ENCODE measurements at regions not wholly inside any gene's neighbourhood (a gene's known extent, or its start where the extent isn't known, plus 50 kb on each side); places are given as distances from the start of the nearest gene placed in this dataset.
"Not testable (repeated sequence)": the region's sequence is repeated elsewhere in the genome, so short reads cannot be mapped to it uniquely, and the experiment has no call there.

- 70 to 81% (median 75%) methylated on average over 3 of the region's 3 CpGs for WGBS, 4 donors
- TF ChIP-seq CTCF (IDR thresholded peaks at IDR 0.05) (no peak), POLR2A (IDR thresholded peaks at IDR 0.05) (no peak)
- Histone ChIP-seq H3K4me1 (no peaks in the 10 kb centered on the region), H3K36me3 (no peaks in the 10 kb centered on the region), H3K27ac (no peak overlapping the region), H3K4me3 (no peak overlapping the region), H3K9me3 (no peaks in the 10 kb centered on the region), H3K27me3 (no peaks in the 10 kb centered on the region)
- intact Hi-C loops (cut with DNase I): no loop called here
- no peak for ATAC-seq
- DNase-seq: no peak
Observed at GRCh38 chr1:219553934-219554502, 58.9 kb downstream of the ZC3H11B start.

- DNase-seq (no peak), ATAC-seq (no peak)
- Histone ChIP-seq H3K27me3 (no peaks in the 10 kb centered on the region), H3K9me3 (no peaks in the 10 kb centered on the region), H3K4me1 (no peaks in the 10 kb centered on the region), H3K27ac (no peak overlapping the region), H3K36me3 (no peaks in the 10 kb centered on the region), H3K4me3 (no peak overlapping the region)
- 75 to 90% (median 83%) methylated on average over 2 of the region's 2 CpGs for WGBS, 4 donors
- intact Hi-C loops (cut with DNase I): no loop called here
- no peak for TF ChIP-seq POLR2A (IDR thresholded peaks at IDR 0.05)
- no peak for TF ChIP-seq CTCF (IDR thresholded peaks at IDR 0.05)
Observed at GRCh38 chr1:219550201-219550600, 62.7 kb downstream of the ZC3H11B start.

DNA sequence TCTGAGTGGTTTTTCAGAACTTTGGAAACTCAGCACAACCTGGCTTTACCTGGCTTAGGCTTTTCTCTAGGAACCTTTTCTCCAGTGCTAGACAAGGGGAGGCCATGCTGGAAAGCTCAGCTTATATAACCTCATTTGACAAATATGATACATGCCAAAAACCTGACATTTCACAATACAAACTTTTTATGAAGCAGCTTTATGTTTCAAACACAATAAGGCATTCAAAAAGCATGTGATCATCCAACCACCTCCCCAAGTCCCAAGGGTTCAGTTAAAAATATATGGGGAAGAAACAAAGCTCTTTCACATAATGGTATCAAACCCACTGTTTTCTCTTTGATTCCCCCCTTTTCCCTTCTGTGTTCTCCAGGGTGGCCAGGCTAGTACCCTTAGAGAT, 63.7 kb downstream of the ZC3H11B start:
- no peak for DNase-seq
- intact Hi-C loops (cut with DNase I): no loop called here

GRCh38 chr1:219548386-219548785, 64.5 kb downstream of the ZC3H11B start:
- intact Hi-C loops (cut with DNase I): no loop called here
- no peaks in the 10 kb centered on the region for H3K4me1 ChIP-seq

More for the DNA sequence above, 63.7 kb downstream of the ZC3H11B start:
- Histone ChIP-seq H3K36me3 (no peaks in the 10 kb centered on the region), H3K27me3 (no peaks in the 10 kb centered on the region), H3K4me1 (no peaks in the 10 kb centered on the region), H3K4me3 (no peak overlapping the region), H3K27ac (no peak overlapping the region), H3K9me3 (no peaks in the 10 kb centered on the region)
- TF ChIP-seq POLR2A (IDR thresholded peaks at IDR 0.05) (no peak), CTCF (IDR thresholded peaks at IDR 0.05) (no peak)
- no peak for ATAC-seq

DNA sequence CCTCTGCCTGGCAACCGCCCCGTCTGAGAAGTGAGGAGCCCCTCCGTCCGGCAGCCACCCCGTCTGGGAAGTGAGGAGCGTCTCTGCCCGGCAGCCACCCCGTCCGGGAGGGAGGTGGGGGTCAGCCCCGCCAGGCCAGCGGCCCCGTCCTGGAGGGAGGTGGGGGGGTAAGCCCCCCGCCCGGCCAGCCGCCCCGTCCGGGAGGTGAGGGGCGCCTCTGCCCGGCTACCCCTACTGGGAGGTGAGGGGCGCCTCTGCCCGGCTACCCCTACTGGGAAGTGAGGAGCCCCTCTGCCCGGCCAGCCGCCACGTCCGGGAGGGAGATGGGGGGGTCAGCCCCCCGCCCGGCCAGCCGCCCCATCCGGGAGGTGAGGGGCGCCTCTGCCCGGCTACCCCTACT, 67.1 kb downstream of the ZC3H11B start:
- ATAC-seq; H3K4me1 ChIP-seq; intact Hi-C loops (cut with DNase I); H3K27ac ChIP-seq; H3K27me3 ChIP-seq; H3K36me3 ChIP-seq; H3K4me3 ChIP-seq; H3K9me3 ChIP-seq; DNase-seq: not testable (repeated sequence)
- 97 to 100% (median 98%) methylated on average over 1 to 31 of the region's 31 CpGs; no CpG with 5 or more reads in 1 of the 4 donors for WGBS, 4 donors

More at GRCh38 chr1:219548386-219548785, 64.5 kb downstream of the ZC3H11B start:
- 90 to 96% (median 93%) methylated on average over 1 of the region's 1 CpG for WGBS, 4 donors
- no peak overlapping the region for H3K4me3 ChIP-seq
- no peak for DNase-seq
- H3K27me3 ChIP-seq: no peaks in the 10 kb centered on the region
- no peaks in the 10 kb centered on the region for H3K36me3 ChIP-seq
- TF ChIP-seq POLR2A (IDR thresholded peaks at IDR 0.05) (no peak), CTCF (IDR thresholded peaks at IDR 0.05) (no peak)
- no peaks in the 10 kb centered on the region for H3K9me3 ChIP-seq
- no peak for ATAC-seq
- H3K27ac ChIP-seq: no peak overlapping the region

Measured in heart left ventricle (tissue), 16 donors.